T-helper 1 cell treated with Interleukin-12 subunit alpha and Interleukin-12 subunit beta and Interleukin-4 antibody, amounts not matched to agents 30 μg/mL and 1 μg/mL, for 36 hours (primary cell): ENCODE measurements at regions not wholly inside any gene's neighbourhood (a gene's known extent, or its start where the extent isn't known, plus 50 kb on each side); places are given as distances from the start of the nearest gene placed in this dataset.

Source experiments
- H3K27ac Mint-ChIP-seq: one replicate; pipeline ENCODE4 v1.8.0; 2021; ENCODE audit warnings: mild to moderate bottlenecking, mixed read lengths
- H3K27me3 Mint-ChIP-seq: one replicate; pipeline ENCODE4 v1.8.0; 2021; ENCODE audit warnings: low read depth, mixed read lengths
- H3K36me3 Mint-ChIP-seq: one replicate; pipeline ENCODE4 v1.8.0; 2021; ENCODE audit warnings: low read depth, mixed read lengths
- H3K4me1 Mint-ChIP-seq: one replicate; pipeline ENCODE4 v1.8.0; 2021; ENCODE audit warnings: low read depth, mixed read lengths
- H3K4me3 Mint-ChIP-seq: one replicate; pipeline ENCODE4 v1.8.0; 2021; ENCODE audit warnings: mild to moderate bottlenecking, moderate library complexity, mixed read lengths
- H3K9me3 Mint-ChIP-seq: one replicate; pipeline ENCODE4 v1.8.0; 2021; ENCODE audit warnings: mixed read lengths

DNA sequence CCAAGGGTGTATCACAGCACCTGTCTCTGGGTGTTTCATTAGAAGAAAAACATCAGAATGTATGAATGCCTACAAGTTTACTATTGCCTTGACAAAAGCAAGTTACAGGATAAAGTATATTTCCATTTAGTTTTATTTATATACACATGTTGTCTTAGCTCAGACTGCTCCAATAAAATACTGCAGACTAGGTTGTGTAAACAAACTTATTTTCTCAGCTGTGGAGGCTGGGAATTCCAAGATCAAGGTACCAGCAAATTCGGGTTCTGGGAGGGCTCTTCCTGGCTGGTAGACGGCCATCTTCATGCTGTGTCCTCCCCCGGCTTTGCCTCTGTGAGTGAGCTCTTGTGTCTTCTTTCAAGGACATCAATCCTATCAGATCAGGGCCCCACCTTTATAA lies 77.1 kb upstream of the UNC5B start:
- no peaks in the 10 kb centered on the region for H3K9me3 Mint-ChIP-seq
- no peaks in the 10 kb centered on the region for H3K36me3 Mint-ChIP-seq
- no peaks in the 10 kb centered on the region for H3K4me1 Mint-ChIP-seq
- H3K27me3 Mint-ChIP-seq = peaks cover 6% of the 10 kb centered on the region
- H3K4me3 Mint-ChIP-seq = no peak overlapping the region
- H3K27ac Mint-ChIP-seq = no peak overlapping the region

DNA sequence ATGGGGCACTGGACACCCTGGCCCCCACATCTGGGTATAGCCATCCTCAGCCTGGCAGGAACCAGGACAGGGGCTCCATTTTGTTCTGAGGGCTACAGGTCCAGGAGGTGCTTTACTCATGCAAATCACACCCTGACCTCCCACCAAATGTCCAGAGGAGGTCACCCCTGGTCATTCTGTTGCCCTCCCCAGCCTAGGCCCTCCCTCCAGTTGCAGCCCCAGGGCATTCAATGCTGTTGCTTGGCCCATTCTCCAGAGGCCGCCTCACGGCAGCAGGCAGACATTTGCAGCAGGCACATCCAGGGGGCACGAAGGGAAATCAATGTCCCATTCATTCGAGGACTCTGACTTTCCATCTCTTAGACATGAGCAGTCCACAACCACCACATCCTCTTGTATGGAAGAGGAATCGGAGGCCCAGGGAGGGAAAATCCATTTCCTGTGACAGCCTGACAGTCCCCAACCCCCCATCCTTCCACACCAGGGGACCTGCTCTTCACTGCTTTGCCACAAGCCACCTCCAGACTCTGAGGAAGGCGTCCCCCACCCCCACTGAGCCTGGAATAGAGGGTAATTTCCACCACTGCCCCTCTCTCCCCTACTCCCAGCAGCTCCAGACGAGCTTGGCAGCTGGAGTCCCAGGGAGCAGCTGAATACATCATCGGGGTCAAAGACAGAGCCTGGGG lies 76.2 kb upstream of the UNC5B start:
- Mint-ChIP-seq H3K4me3 (no peak overlapping the region), H3K27me3 (peaks cover under 1% of the 10 kb centered on the region), H3K27ac (no peak overlapping the region), H3K9me3 (no peaks in the 10 kb centered on the region), H3K4me1 (no peaks in the 10 kb centered on the region), H3K36me3 (no peaks in the 10 kb centered on the region)

DNA sequence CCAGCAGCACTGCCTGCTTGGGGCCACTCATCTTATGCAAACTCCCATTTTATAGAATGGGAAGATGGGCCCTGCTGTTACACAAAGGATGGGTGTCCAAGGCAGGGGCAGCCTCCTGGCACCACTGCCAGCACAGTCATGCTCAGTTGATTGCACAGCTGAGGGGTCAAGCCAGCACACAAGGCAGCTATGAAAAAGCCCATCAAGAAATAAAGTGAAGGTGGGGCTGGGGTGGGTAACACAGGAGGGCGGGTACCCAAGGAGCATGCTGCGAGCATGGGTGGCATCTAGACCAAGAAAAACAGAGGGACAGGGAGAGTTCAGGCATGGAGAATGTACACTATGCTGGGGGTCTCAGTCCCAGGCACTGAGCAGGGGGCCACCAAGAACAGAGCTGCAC lies 74.7 kb upstream of the UNC5B start:
- Mint-ChIP-seq H3K4me3 (no peak overlapping the region), H3K4me1 (no peaks in the 10 kb centered on the region), H3K36me3 (no peaks in the 10 kb centered on the region), H3K27me3 (no peaks in the 10 kb centered on the region), H3K9me3 (no peaks in the 10 kb centered on the region), H3K27ac (no peak overlapping the region)

- Mint-ChIP-seq H3K27me3 (no peaks in the 10 kb centered on the region), H3K36me3 (no peaks in the 10 kb centered on the region), H3K4me3 (no peak overlapping the region), H3K27ac (no peak overlapping the region), H3K4me1 (no peaks in the 10 kb centered on the region), H3K9me3 (no peaks in the 10 kb centered on the region)
Observed at GRCh38 chr10:71138166-71138830, 74.1 kb upstream of the UNC5B start.

DNA sequence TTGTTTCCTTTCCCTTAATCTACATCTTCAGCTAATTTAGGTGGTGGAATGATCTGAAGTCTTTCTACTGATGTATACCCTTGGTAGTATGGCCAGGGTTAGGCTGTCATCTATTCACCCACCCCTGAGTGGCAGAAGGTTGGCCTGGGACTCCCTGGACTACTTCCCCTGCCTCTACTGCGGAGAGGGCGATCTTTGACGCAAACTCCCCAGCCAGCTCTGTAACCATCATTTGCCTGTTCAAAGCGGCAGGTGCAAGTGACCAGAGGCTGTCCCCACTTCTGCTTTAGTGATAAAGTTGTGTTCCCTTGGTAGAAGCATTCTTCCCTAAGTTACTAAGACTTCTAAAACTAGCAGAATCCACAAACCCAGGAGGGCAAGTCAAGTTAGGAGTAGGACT lies 70.8 kb upstream of the UNC5B start:
- H3K27me3 Mint-ChIP-seq = no peaks in the 10 kb centered on the region
- no peaks in the 10 kb centered on the region for H3K36me3 Mint-ChIP-seq
- no peak overlapping the region for H3K4me3 Mint-ChIP-seq
- H3K9me3 Mint-ChIP-seq = no peaks in the 10 kb centered on the region
- H3K27ac Mint-ChIP-seq = no peak overlapping the region
- H3K4me1 Mint-ChIP-seq = no peaks in the 10 kb centered on the region

GRCh38 chr10:71143170-71143569 lies 69.2 kb upstream of the UNC5B start:
- Mint-ChIP-seq H3K27ac (no peak overlapping the region), H3K27me3 (no peaks in the 10 kb centered on the region), H3K36me3 (no peaks in the 10 kb centered on the region), H3K4me3 (no peak overlapping the region), H3K4me1 (no peaks in the 10 kb centered on the region), H3K9me3 (no peaks in the 10 kb centered on the region)

DNA sequence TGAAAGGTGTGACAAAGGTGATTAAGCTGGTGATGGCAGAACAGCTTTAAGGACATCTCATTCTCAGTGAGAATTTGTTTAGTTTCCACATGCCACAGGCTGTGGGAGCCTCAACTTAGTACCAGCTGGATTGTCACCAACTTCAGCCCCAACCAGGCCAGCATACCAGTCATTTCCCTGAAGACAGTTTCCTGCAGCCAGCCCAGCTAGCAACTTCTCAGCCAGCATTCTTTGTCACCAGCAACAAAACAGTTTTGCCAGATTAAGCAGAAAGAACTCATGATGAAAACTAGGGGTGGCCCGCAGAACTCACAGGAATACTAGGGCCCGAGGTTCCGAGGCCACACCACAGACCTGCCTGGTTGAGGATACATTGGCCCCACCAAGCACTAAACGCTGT lies 68.8 kb upstream of the UNC5B start:
- Mint-ChIP-seq H3K4me3 (no peak overlapping the region), H3K27me3 (no peaks in the 10 kb centered on the region), H3K4me1 (no peaks in the 10 kb centered on the region), H3K36me3 (no peaks in the 10 kb centered on the region), H3K27ac (no peak overlapping the region), H3K9me3 (no peaks in the 10 kb centered on the region)

GRCh38 chr10:71144824-71145223 lies 67.5 kb upstream of the UNC5B start:
- Mint-ChIP-seq H3K4me3 (no peak overlapping the region), H3K36me3 (no peaks in the 10 kb centered on the region), H3K27me3 (no peaks in the 10 kb centered on the region), H3K9me3 (no peaks in the 10 kb centered on the region), H3K27ac (no peak overlapping the region), H3K4me1 (no peaks in the 10 kb centered on the region)

DNA sequence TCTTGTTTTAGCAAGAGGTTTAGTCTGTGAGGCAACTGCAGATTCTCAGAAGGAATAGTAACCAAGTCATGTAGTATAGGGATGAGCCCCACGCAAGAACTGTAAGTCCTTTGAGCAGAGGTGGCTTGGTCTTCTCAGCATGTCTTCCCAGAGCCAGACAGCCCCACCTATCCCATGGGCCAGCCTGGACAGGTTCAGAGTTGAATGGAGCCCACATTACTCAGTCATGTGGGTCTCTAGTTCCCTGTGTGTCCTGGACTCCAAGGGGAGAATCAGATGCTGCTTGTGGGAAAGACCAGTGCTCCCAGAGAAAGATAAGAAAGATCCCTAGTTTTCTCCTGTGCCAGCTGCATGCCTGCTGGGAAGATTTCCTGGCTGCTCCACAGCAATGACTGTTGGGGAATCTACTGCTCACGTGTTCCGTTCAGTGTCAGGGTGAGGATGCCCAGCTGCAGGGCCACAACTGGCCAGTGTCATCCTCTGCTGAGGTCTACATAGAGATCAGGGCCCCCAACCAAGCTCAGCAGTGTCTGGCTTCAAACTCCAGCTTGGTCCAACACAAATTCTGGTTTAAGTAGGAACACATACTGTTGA lies 66.9 kb upstream of the UNC5B start:
- Mint-ChIP-seq H3K27me3 (no peaks in the 10 kb centered on the region), H3K27ac (no peak overlapping the region), H3K9me3 (no peaks in the 10 kb centered on the region), H3K36me3 (no peaks in the 10 kb centered on the region), H3K4me1 (no peaks in the 10 kb centered on the region), H3K4me3 (no peak overlapping the region)

DNA sequence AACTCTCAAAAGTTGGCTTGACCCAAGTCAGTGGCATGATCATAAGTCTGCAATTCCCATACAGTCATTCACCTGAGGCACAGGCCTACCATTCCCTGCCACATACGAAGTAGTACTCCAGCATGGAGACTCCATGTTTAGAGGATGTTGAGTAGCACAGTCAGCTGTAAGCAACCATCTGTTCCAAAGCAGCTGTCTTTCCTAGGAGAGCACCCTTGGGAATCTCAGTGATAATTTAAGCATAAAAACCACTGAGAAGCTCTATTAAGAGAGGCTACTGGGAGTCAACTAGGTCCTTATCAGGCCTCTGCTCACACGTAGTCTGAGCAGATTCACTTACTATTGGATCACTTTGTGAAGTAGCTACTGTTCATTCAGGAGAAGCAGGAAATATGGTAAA lies 61.6 kb upstream of the UNC5B start:
- H3K27ac Mint-ChIP-seq = no peak overlapping the region
- H3K4me3 Mint-ChIP-seq = no peak overlapping the region
- H3K9me3 Mint-ChIP-seq = no peaks in the 10 kb centered on the region
- H3K36me3 Mint-ChIP-seq = no peaks in the 10 kb centered on the region
- H3K4me1 Mint-ChIP-seq = no peaks in the 10 kb centered on the region
- H3K27me3 Mint-ChIP-seq = no peaks in the 10 kb centered on the region

GRCh38 chr10:71152043-71152442 lies 60.3 kb upstream of the UNC5B start:
- no peak overlapping the region for H3K27ac Mint-ChIP-seq
- H3K4me1 Mint-ChIP-seq = no peaks in the 10 kb centered on the region
- H3K36me3 Mint-ChIP-seq = no peaks in the 10 kb centered on the region
- no peaks in the 10 kb centered on the region for H3K27me3 Mint-ChIP-seq
- H3K9me3 Mint-ChIP-seq = no peaks in the 10 kb centered on the region
- no peak overlapping the region for H3K4me3 Mint-ChIP-seq

- no peaks in the 10 kb centered on the region for H3K4me1 Mint-ChIP-seq
- H3K27me3 Mint-ChIP-seq = no peaks in the 10 kb centered on the region
- no peak overlapping the region for H3K4me3 Mint-ChIP-seq
Observed at GRCh38 chr10:71156436-71156835, 55.9 kb upstream of the UNC5B start.

GRCh38 chr10:71157435-71157834 lies 54.9 kb upstream of the UNC5B start:
- Mint-ChIP-seq H3K27ac (no peak overlapping the region), H3K9me3 (no peaks in the 10 kb centered on the region), H3K4me3 (no peak overlapping the region), H3K36me3 (no peaks in the 10 kb centered on the region), H3K27me3 (no peaks in the 10 kb centered on the region), H3K4me1 (no peaks in the 10 kb centered on the region)

More at GRCh38 chr10:71156436-71156835, 55.9 kb upstream of the UNC5B start:
- no peak overlapping the region for H3K27ac Mint-ChIP-seq
- H3K36me3 Mint-ChIP-seq = no peaks in the 10 kb centered on the region
- H3K9me3 Mint-ChIP-seq = no peaks in the 10 kb centered on the region

DNA sequence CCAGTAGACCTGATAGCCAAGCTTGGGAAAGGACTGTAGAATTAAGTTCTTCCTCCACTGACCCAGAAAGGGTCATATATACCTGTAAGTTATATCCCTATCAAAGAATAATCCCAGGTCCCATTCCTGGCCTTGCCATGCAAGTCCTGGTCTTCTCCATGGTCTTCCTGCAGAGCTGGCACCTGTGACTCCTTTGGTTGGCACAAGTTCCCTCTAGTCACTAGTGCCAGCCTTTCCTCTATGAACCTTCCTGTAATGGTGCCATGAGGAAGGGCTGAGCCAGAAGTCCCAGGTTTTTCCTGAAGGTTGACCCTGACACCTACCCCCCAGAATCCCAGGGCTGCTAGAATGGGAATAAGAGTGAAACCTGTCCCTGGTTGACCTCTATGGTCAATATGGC lies 54.1 kb upstream of the UNC5B start:
- Mint-ChIP-seq H3K27ac (no peak overlapping the region), H3K4me1 (no peaks in the 10 kb centered on the region), H3K9me3 (no peaks in the 10 kb centered on the region), H3K27me3 (no peaks in the 10 kb centered on the region), H3K36me3 (no peaks in the 10 kb centered on the region), H3K4me3 (no peak overlapping the region)

DNA sequence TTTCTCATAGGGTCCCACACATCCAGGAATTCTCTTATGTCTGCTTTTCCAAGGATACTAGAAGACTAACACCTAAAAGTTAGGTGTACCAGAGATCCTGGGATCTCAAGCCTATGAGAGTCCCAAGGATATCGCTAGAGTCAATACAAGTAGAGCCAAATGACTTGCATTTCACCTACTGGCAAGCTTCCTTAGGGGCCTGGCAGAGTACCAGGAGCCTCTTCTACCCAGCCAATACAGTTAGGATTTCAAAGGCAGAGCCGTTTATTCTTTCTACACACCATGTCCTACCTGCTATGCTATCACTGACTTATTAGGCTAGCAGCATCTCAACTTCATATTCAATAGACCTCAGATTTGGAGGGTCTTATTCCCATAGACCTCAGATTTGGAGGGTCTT lies 53.5 kb upstream of the UNC5B start:
- Mint-ChIP-seq H3K27ac (no peak overlapping the region), H3K9me3 (no peaks in the 10 kb centered on the region), H3K4me3 (no peak overlapping the region), H3K27me3 (no peaks in the 10 kb centered on the region), H3K4me1 (no peaks in the 10 kb centered on the region), H3K36me3 (no peaks in the 10 kb centered on the region)
